SK-N-MC (cell line): ENCODE measurements at regions not wholly inside any gene's neighbourhood (a gene's known extent, or its start where the extent isn't known, plus 50 kb on each side); places are given as distances from the start of the nearest gene placed in this dataset.
"Not testable (repeated sequence)": the region's sequence is repeated elsewhere in the genome, so short reads cannot be mapped to it uniquely, and the experiment has no call there.

Experiments
- DNase-seq: peaks from one replicate; pipeline ENCODE4 v3.0.0-alpha.2; 2011; ENCODE audit warnings: low read depth, low spot score
- H3K27ac ChIP-seq: fragments of 200-600 bp; sonication (generic); 2 replicates; pipeline ENCODE4 v1.5.1; 2016; ENCODE audit warnings: mixed run types
- H3K36me3 ChIP-seq: fragments of 200-600 bp; sonication (generic); 2 replicates; pipeline ENCODE4 v1.6.1; 2017; ENCODE audit warnings: antibody characterized with exemption, low read length, mixed read lengths; ENCODE audit not compliant: insufficient read depth
- H3K4me3 ChIP-seq: fragments of 200-600 bp; sonication (generic); 2 replicates; pipeline ENCODE4 v1.5.1; 2016
- H3K9ac ChIP-seq: fragments of 200-600 bp; sonication (generic); 2 replicates; pipeline ENCODE4 v1.8.0; 2017; ENCODE audit warnings: mixed run types, mixed read lengths; ENCODE audit not compliant: insufficient read length
- H3K9me3 ChIP-seq: fragments of 200-600 bp; sonication (generic); 2 replicates; pipeline ENCODE4 v1.6.1; 2017; ENCODE audit warnings: low read depth, mild to moderate bottlenecking, antibody characterized with exemption, low read length, moderate library complexity, mixed read lengths
- EZH2 ChIP-seq: fragments of 200-600 bp; sonication (generic); IDR thresholded peaks from one replicate; pipeline ENCODE4 v1.6.1; 2017; ENCODE audit warnings: antibody characterized with exemption
- FOXP2 ChIP-seq: optimal IDR thresholded peaks from 2 replicates; pipeline ENCODE3; 2011; ENCODE audit warnings: mild to moderate bottlenecking, moderate library complexity; ENCODE audit not compliant: insufficient read depth; ENCODE audit errors: extremely low read length, control extremely low read depth
- POLR2AphosphoS5 ChIP-seq: IDR thresholded peaks from 2 replicates; pipeline ENCODE4 v1.6.1; 2012; ENCODE audit warnings: mild to moderate bottlenecking, low read depth, low read length, borderline replicate concordance

- Histone ChIP-seq H3K27ac (no peak overlapping the region), H3K4me3 (no peak overlapping the region), H3K9me3 (no peaks in the 10 kb centered on the region), H3K36me3 (no peaks in the 10 kb centered on the region), H3K9ac (peak overlapping the region; percentile 41)
- TF ChIP-seq FOXP2: no peak
- TF ChIP-seq EZH2: no peak
- TF ChIP-seq POLR2AphosphoS5: no peak
- no peak for DNase-seq
Observed at GRCh38 chr17:77829843-77830799, 128.4 kb upstream of the TNRC6C start.

- no peaks in the 10 kb centered on the region for H3K36me3 ChIP-seq
- H3K9ac ChIP-seq: no peak overlapping the region
- H3K27ac ChIP-seq: no peak overlapping the region
- H3K9me3 ChIP-seq: no peaks in the 10 kb centered on the region
- no peak for TF ChIP-seq FOXP2
- no peak for TF ChIP-seq POLR2AphosphoS5
- no peak for TF ChIP-seq EZH2
- no peak for DNase-seq
- H3K4me3 ChIP-seq: no peak overlapping the region
Observed at GRCh38 chr17:77830816-77831473, 127.6 kb upstream of the TNRC6C start.

GRCh38 chr17:77831474-77832179, 126.9 kb upstream of the TNRC6C start:
- no peak overlapping the region for H3K9ac ChIP-seq
- TF ChIP-seq POLR2AphosphoS5 (no peak), EZH2 (no peak), FOXP2 (no peak)
- H3K36me3 ChIP-seq: no peaks in the 10 kb centered on the region
- H3K4me3 ChIP-seq: no peak overlapping the region
- no peak overlapping the region for H3K27ac ChIP-seq
- no peak for DNase-seq
- H3K9me3 ChIP-seq: no peaks in the 10 kb centered on the region

- no peak overlapping the region for H3K27ac ChIP-seq
- no peak overlapping the region for H3K4me3 ChIP-seq
- no peak overlapping the region for H3K9ac ChIP-seq
- TF ChIP-seq FOXP2 (no peak), EZH2 (no peak), POLR2AphosphoS5 (no peak)
- no peak for DNase-seq
- H3K36me3 ChIP-seq: no peaks in the 10 kb centered on the region
- no peaks in the 10 kb centered on the region for H3K9me3 ChIP-seq
Observed at GRCh38 chr17:77832180-77832560, 126.3 kb upstream of the TNRC6C start.

- no peak for TF ChIP-seq FOXP2
- no peak for TF ChIP-seq EZH2
- no peak for TF ChIP-seq POLR2AphosphoS5
- Histone ChIP-seq H3K27ac (no peak overlapping the region), H3K36me3 (no peaks in the 10 kb centered on the region), H3K9me3 (no peaks in the 10 kb centered on the region), H3K4me3 (no peak overlapping the region), H3K9ac (no peak overlapping the region)
- no peak for DNase-seq
Observed at GRCh38 chr17:77833769-77834168, 124.7 kb upstream of the TNRC6C start.

GRCh38 chr17:77834170-77835115, 124.1 kb upstream of the TNRC6C start:
- no peaks in the 10 kb centered on the region for H3K9me3 ChIP-seq
- H3K36me3 ChIP-seq: no peaks in the 10 kb centered on the region
- H3K27ac ChIP-seq: no peak overlapping the region
- no peak overlapping the region for H3K4me3 ChIP-seq
- TF ChIP-seq FOXP2: no peak
- TF ChIP-seq EZH2: no peak
- TF ChIP-seq POLR2AphosphoS5: no peak
- no peak overlapping the region for H3K9ac ChIP-seq
- DNase-seq: no peak

GRCh38 chr17:77836557-77837041, 121.9 kb upstream of the TNRC6C start:
- no peak for DNase-seq
- no peak overlapping the region for H3K9ac ChIP-seq
- no peak overlapping the region for H3K27ac ChIP-seq
- H3K36me3 ChIP-seq: no peaks in the 10 kb centered on the region
- no peak overlapping the region for H3K4me3 ChIP-seq
- no peaks in the 10 kb centered on the region for H3K9me3 ChIP-seq
- no peak for TF ChIP-seq EZH2
- no peak for TF ChIP-seq POLR2AphosphoS5
- TF ChIP-seq FOXP2: no peak

- H3K27ac ChIP-seq, H3K9ac ChIP-seq, DNase-seq, H3K4me3 ChIP-seq, H3K36me3 ChIP-seq, H3K9me3 ChIP-seq: not testable (repeated sequence)
Observed at GRCh38 chr17:77837072-77837471, 121.4 kb upstream of the TNRC6C start.
